SK-MEL-5 (cell line): ENCODE measurements at regions not wholly inside any gene's neighbourhood (a gene's known extent, or its start where the extent isn't known, plus 50 kb on each side); places are given as distances from the start of the nearest gene placed in this dataset.
"Not testable (repeated sequence)": the region's sequence is repeated elsewhere in the genome, so short reads cannot be mapped to it uniquely, and the experiment has no call there.

Experiments used
- DNase-seq: peaks from one replicate; pipeline ENCODE4 v3.0.0-alpha.2; 2016; ENCODE audit warnings: low read depth, low spot score
- in situ Hi-C: cut with HindIII; loops from 2 replicates; pipeline ENCODE4 v1.10.0; 2016; ENCODE audit warnings: low sequenced_read_pairs, high pct_unique_total_duplicates, low pct_unique_long_range_greater_than_20kb

DNA sequence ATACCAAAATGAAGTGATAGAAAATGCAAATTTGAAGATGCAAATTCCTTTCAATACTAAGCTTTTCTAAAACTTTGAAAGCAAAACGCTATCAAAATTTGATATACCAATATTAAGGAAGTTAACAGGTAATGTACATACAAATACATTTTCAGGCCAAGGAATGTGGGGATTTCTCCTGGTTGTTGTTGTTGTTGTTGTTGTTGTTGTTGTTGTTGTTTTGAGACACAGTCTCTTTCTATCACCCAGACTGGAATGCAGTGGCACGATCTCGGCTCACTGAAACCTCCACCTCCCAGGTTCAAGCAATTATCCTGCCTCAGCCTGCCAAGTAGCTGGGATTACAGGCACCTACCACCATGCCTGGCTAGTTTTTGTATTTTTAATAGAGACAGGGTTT lies 224.7 kb upstream of the NEBL start:
- DNase-seq, in situ Hi-C loops: not testable (repeated sequence)

DNA sequence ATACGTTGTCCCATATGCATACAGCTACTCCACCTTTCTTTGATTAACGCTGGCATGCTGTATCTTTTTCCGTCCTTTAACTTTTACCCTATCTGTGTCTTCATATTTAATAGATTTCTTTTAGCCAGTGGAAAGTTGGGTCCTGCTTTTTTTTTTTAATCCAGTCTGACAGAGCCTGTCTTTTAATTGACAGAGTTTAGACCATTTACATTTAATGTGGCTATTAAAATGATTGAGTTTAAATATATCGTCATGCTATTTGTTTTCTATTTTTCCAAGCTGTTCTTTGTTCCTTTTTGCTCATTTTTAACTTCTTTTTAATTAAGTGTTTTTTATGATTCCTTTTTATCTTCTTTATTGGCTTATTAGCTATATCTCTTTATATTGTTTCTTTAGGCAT lies 217.6 kb upstream of the NEBL start:
- no peak for DNase-seq
- in situ Hi-C loops, result no loop called here

DNA sequence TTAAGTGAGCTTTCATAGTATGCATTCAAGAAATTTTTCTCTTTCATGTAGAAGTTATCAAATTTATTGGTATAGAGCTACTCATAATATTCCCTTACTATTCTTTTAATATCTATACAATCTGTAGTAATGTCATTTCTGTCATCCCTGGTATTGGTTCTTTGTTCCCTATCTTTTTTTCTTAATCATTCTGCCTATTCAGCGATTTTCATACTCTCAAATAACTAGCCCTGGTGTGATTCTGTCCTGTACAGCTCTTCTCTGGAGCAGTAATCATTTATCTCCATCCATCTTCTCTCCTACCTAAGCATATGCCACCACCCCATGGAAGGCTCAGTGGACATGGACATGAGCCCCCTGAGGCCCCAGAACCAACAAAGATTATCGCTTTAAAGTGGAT lies 213.2 kb upstream of the NEBL start:
- in situ Hi-C loops, result no loop called here
- no peak for DNase-seq

DNA sequence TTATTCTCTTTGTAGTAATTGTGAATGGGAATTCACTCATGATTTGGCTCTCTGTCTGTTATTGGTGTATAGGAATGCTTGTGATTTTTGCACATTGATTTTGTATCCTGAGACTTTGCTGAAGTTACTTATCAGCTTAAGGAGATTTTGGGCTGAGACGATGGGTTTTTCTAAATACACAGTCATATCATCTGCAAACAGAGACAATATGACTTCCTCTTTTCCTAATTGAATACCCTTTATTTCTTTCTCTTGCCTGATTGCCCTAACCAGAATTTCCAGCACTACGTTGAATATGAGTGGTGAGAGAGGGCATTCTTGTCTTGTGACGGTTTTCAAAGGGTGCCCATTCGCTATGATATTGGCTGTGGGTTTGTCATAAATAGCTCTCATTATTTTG lies 209.8 kb upstream of the NEBL start:
- in situ Hi-C loops, result not testable (repeated sequence)

DNA sequence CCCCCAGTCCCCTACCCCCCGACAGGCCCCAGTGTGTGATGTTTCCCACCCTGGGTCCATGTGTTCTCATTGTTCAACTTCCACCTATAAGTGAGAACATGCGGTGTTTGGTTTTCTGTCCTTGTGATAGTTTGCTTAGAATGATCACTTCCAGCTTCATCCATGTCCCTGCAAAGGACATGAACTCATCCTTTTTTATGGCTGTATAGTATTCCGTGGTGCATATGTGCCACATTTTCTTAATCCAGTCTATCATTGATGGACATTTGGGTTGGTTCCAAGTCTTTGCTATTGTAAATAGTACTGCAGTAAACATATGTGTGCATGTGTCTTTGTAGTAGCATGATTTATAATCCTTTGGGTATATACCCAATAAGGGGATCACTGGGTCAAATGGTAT lies 208.2 kb upstream of the NEBL start:
- in situ Hi-C loops, result not testable (repeated sequence)

More for the DNA sequence above, 209.8 kb upstream of the NEBL start:
- DNase-seq, result not testable (repeated sequence)

DNA sequence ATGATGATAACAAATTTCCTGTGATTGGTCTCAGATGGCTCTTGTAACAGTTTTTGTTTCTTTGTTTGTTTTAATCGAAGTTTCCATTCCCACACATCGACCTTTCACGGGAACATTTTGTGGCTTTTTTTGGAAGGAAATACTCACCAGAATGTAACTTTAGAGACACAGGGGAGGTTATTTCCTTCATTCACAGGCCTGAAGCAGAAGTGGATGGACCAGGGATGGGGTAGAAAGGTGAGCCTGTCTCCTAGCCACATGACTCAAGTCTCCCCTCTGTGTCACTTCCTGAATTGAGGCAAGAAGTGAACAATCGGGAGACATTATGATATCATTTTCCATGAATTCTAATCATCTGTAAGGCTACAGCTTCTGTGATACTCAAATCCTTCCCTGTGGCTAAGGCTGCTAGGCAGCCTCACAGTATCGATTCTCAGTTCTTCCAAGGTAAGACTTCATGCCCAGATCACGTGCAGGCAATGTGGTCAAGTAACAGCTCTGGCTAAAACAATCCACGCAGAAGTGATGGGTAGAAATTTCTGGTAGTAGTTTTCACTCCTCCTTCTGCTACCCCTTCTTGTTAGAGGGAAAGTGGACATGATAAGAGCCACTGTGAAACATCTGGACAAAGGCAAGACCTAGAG lies 203.9 kb upstream of the NEBL start:
- in situ Hi-C loops, result no loop called here
- no peak for DNase-seq

More for the DNA sequence above, 208.2 kb upstream of the NEBL start:
- not testable (repeated sequence) for DNase-seq

DNA sequence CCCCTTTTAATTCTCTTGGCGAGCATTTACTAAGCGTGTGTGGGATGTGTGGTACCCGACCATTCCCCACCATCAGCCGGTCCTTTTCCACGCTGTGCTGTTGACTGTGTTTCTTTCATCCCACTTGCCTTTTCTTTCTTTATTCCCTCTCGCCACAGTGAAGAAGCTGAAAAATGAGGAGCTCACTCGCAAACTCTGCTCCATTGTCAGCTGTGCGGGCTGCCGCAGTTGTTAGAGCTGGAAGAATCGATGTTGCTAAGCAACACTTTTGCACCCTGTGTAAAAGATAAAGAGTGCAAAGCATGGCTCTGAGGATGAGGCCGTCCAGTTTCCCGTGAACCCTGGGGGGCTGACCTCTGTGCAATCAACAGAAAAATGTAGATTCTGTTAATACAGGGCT lies 203.1 kb upstream of the NEBL start:
- in situ Hi-C loops, result no loop called here
- no peak for DNase-seq

DNA sequence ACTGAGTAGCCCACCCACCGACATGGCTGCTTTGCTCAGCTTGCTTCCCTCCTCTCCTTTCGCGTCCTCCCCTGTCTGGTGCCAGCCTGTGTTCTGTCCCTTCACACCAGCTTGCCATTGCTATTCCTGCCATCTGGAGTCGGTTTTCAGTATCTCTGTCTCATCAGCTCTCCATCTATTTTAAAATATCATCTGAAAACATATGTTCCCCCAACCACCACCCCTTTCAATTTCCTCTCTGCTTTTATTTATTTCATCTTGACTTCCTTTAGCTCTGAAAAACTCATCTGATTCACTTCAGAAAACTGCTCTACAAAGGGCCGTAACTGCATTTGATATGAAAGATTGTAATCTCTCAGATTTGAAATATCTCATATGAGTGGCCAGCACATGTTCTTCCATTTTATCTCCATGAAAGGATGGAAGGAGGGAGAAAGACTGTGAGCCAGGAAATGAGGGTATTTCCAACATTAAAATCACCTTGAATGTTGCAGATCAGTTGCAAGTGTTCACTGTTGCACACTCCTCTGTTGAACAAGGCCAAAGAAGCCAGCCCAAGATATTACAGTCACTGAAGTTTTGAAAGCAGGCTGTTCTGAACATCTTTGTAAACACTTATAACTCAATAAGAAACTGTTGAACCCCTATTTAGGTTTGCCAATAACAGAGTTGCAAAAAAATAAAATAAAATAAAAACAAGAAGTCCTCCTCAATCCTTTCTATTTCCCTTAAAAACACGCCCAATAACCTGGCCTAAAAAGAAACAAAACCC lies 202.4 kb upstream of the NEBL start:
- no peak for DNase-seq
- in situ Hi-C loops, result no loop called here

DNA sequence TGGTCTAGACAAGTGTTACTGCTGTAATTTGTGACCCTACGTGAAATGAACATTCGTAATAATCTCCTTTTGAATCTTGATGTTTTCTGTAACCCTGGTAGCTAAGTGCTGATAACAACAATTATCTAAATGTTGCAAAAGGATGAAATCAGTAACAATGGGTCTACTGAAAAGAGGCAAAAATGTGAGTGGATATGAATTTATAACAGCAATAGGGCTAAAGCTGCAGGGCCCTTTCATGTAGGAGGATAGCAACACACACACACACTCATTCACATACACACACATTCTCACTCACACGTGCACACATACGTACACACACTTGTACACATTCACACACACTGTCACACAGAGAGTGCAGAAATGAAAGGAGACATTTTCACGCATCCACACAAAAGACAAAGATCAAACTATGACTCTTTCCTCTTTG lies 200.8 kb upstream of the NEBL start:
- in situ Hi-C loops, result no loop called here
- no peak for DNase-seq

DNA sequence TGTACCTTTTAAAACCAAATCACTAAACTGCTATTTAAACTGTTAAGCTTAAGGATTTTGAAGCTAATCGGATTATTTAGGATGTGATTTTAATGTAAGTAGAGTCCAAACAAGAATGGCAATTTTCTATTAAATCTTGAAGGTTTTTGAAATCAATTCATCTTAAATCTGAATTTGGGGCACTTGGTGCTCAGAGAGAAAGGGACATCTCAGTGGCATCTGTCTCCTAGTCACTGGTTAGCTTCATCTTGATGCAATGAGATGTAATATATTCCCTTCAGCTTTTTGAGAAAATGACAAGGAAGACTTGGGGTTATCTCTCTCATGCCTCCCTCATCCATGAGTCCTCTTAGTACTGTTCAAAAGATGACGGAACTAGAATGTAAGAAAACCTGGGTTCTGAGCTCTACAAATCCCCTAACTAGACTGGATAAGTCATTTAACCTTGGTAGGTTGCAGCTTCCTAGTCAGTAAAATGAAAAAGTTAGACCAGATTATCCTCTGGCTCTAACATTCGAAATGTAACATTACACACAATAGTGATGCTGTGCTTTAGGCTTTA lies 198.5 kb upstream of the NEBL start:
- in situ Hi-C loops, result no loop called here
- DNase-seq, result no peak

DNA sequence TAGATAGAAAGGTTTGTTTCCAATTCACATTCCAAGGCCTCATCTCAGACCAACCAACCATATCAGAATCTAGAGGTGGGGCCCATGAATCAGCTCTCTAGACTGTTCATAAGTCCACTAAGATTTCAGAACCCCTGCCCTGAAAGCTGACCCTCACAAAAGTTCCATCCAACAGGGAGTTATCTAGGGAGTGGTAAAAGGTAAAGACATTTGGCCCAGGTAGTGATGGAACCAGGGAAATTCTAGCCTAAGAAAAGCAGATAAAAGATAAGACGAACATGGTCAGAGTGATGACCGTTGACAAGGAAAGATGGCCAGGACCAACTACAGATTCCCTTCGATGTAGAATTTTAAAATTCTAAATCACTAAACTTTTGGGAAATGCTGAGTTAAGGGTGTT lies 198.0 kb upstream of the NEBL start:
- in situ Hi-C loops, result no loop called here
- no peak for DNase-seq

DNA sequence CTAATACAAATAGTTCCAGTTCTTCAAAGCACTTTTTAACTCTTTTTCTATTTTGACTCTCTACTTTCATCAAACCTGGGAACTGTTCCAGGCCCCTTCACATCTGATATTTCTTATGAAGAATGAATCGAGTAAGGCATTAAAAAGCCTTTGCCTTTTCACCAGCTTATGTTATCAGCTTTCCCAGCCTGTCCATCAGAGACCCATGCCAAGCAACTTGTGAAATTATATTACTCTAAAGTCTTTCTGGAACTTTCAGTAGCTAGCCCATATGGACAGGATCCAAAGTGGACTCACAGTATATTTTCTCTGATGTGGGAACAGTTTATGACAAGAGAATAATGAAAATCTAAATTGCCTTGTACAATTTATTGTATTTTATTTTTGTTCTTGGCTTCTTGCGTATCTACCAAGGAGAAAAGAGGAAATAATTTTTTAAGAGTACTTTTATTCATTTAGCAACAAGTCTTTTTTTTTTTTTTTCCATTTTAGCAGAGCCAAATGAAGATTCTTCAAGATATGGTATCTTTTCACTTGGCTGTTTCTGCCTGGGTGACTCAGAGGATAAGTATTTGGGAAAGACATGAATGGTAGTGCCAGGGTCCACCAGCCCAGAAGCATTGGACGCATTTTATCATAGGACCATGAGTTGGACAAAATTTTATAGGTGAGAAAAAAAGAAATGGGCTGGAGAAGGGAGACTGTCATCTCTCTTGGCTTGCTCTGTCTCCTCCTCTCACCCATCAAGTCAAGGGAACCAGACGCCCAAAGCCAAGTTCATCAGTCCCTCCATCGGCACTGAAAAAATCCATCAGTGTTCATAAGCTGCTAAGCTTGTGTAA lies 195.8 kb upstream of the NEBL start:
- in situ Hi-C loops, result no loop called here
- DNase-seq, result no peak

DNA sequence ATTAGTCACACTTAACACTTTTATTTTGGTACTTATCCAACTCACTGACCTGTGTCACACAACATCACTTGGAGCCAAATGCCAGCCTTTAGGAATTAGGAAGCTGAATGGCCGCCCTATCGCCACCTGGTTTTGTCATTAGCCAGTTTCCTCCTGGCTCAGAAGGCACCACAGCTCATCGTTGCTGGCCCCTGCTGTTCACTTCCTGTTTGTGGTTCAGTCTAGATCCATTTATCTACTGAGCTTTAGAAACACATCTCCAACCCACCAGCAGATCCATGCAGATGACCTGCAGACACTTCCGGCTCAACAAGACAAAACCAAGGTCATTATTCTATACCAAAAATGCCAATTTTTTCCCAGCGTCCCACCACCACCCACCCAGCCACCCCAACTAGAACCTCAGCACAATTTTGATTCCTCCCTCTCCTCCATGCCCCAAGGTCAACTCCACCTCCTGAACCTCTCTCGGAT lies 193.5 kb upstream of the NEBL start:
- in situ Hi-C loops, result no loop called here
- DNase-seq, result no peak

DNA sequence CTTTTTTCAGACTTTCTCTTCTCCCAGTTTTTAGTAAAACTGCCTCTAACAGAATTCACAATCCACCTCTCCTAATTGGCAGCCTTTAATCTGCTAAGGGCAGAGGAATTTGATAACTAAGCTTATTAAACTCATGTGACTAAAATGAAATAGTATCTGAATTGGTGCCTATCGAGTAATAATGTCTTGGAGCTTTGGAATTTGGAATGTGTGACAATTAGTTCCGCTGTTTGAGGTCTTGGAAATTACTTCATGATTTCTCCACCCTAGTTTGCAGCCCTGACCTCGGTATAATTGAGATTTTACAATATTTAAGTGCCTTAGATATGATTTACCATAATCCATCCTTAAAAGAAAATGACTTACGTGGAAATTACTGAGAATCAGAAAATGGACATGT lies 190.4 kb upstream of the NEBL start:
- no peak for DNase-seq
- in situ Hi-C loops, result no loop called here

DNA sequence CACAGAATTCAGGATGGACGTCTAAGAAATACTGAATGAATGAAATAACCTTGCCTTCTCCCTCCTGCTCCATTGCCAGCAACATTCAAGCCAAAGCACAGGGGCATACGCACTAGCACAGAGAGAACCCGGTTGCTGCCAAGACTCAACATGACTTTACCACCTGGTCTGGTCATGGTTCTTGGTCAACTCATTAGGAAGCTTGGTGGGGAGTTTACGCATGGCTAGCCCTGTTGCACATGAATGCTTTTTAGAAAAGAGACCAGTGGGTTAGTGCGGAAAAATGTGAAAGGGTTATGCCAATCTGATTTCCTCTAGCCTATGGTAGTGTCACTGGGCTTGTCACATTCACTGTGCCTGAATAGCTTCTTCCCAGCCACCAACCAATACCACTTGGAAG lies 187.6 kb upstream of the NEBL start:
- DNase-seq, result no peak
- in situ Hi-C loops, result no loop called here

DNA sequence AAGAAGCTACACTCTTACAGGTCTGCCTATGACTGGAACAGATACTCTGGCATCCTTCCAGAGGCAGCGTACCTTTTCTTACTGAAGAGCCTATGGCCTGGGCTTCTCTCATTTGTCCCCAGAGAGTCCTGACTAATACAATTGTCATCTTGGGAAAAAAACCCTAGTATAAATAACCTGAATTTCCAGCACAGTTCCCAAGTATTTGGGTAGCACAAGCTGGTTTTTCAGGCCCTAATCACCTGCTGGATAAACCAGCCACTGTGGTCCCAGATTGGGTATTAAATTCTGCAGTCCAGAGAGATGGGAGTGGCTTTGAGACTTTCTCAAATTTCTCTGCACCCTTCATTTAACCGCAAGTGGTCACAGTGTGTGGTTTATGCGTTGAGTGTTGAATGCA lies 186.8 kb upstream of the NEBL start:
- DNase-seq, result no peak

DNA sequence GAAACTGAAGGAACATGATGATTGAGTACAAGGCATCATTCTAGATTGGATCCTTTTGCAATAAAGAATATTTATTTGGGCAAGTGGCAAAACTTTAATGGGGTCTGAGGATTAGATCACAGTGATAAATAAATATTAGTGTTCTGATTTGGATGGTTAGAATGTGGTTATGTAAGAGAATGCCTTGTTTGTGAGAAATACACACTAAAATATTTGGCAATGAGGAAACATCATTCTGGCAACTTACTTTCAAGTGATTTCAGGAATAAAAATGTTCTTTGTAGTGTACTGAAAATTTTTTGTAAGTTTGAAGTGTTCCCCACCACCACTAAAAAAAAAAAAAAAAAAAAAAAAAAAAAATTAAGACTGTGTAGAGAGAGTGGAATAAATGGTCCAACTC lies 185.1 kb upstream of the NEBL start:
- DNase-seq, result no peak
- in situ Hi-C loops, result no loop called here

More for the DNA sequence above, 186.8 kb upstream of the NEBL start:
- in situ Hi-C loops, result no loop called here

DNA sequence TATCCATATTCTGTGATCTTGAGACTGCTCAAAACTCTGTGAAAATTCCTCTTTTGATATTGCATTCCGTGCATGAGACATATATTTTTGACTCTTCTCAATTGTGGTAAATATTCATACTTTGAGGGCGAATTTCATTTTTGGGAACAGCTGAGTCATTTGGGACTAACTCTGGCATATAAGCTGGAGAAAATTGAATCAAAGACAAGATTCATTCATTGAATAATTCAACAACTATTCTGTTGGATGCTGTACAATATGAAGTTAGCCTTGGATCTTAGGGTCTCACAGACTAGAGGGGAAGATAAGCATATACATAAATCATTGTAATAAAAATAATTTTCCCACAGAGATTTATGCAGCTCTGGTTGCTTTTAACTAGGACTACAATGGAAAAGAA lies 183.2 kb upstream of the NEBL start:
- DNase-seq, result no peak
- in situ Hi-C loops, result no loop called here
